ENCODE measurements at regions not wholly inside any gene's neighbourhood (a gene's known extent, or its start where the extent isn't known, plus 50 kb on each side); places are given as distances from the start of the nearest gene placed in this dataset.

DNA sequence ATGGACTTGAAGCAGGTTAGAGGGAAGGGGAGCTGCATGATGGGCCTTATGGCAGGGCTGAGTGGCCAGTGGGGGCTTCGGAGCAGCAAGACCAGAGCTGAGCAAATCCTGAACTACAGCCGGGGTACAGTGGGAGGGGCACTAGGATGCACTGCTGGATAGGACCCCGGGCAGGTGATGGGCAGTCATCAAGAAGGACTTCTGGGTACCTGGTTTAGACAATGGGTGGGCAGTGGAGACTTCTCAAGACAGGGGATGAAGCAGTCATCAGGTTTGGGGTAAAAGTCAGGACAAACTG is 507.4 kb upstream of the MYT1L start:
- CTCF ChIA-PET, result no interaction called here
- Histone ChIP-seq H3K9me2 (ENCODE audit: insufficient read depth) (no peaks in the 10 kb centered on the region), H3K9me3 (ENCODE audit: insufficient read depth, low read depth) (no peaks in the 10 kb centered on the region), H3K4me2 (no peak overlapping the region), H3K36me3 (ENCODE audit: low read depth) (no peaks in the 10 kb centered on the region), H3K79me2 (ENCODE audit: low read depth) (no peaks in the 10 kb centered on the region), H3K4me1 (replicated peaks; ENCODE audit: insufficient read depth) (no peaks in the 10 kb centered on the region), H2AFZ (no peak overlapping the region), H3K27ac (no peak overlapping the region), H3K4me3 (no peak overlapping the region), H4K20me1 (ENCODE audit: insufficient read depth) (no peaks in the 10 kb centered on the region), H3K27me3 (ENCODE audit: insufficient read depth, low read depth) (peaks cover 66% of the 10 kb centered on the region), H3F3A (ENCODE audit: insufficient read depth, low read depth) (no peaks in the 10 kb centered on the region)
- intact Hi-C loops (cut with micrococcal nuclease; ENCODE audit: unreplicated experiment), result no loop called here
- no TSS peak for BruUV-seq (replicated peaks)
- POLR2A ChIA-PET (ENCODE audit: unreplicated experiment), result no interaction called here
- no peak for TF ChIP-seq EZH2 (IDR thresholded peaks at IDR 0.05; ENCODE audit: low read depth)
- TF ChIP-seq, protein P1, sequence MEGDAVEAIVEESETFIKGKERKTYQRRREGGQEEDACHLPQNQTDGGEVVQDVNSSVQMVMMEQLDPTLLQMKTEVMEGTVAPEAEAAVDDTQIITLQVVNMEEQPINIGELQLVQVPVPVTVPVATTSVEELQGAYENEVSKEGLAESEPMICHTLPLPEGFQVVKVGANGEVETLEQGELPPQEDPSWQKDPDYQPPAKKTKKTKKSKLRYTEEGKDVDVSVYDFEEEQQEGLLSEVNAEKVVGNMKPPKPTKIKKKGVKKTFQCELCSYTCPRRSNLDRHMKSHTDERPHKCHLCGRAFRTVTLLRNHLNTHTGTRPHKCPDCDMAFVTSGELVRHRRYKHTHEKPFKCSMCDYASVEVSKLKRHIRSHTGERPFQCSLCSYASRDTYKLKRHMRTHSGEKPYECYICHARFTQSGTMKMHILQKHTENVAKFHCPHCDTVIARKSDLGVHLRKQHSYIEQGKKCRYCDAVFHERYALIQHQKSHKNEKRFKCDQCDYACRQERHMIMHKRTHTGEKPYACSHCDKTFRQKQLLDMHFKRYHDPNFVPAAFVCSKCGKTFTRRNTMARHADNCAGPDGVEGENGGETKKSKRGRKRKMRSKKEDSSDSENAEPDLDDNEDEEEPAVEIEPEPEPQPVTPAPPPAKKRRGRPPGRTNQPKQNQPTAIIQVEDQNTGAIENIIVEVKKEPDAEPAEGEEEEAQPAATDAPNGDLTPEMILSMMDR (conservative IDR thresholded peaks at IDR 0.05), result no peak
- DNase-seq, result no peak

DNA sequence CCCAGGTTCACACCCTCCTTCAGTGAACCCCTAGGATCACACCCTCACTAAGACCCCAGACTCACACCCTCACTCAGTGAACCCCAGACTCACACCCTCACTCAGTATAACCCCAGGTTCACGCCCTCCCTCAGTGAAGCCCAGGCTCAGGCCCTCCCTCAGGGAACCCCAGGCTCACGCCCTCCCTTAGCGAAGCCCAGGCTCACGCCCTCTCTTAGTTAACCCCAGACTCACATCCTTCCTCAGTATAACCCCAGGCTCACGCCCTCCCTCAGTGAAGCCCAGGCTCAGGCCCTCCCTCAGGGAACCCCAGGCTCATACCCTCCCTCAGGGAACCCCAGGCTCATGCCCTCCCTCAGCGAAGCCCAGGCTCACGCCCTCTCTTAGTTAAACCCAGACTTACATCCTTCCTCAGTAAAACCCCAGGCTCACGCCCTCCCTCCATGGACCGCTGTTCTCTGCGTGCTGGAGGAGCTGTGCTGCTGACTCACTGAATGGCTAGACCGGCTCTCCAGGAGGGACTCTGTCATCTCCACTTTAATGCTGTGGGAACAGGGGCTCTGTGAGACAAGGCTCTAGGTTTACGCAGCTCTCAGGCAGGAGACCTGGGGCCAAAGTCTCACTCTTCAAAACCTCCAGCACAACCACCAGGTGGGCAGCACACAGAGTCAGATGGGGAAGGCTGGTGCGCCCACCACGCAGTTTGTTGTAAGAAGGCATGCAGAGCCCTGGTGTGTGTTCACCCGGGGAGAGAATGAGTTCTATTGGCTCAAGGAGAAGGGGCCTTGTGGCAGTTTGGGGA is 506.9 kb upstream of the MYT1L start:
- intact Hi-C loops (cut with micrococcal nuclease; ENCODE audit: unreplicated experiment), result no loop called here
- Histone ChIP-seq H2AFZ (no peak overlapping the region), H3K4me2 (no peak overlapping the region), H3K36me3 (ENCODE audit: low read depth) (no peaks in the 10 kb centered on the region), H3K4me3 (no peak overlapping the region), H3K4me1 (replicated peaks; ENCODE audit: insufficient read depth) (no peaks in the 10 kb centered on the region), H3K27ac (no peak overlapping the region), H3K9me3 (ENCODE audit: insufficient read depth, low read depth) (no peaks in the 10 kb centered on the region), H3F3A (ENCODE audit: insufficient read depth, low read depth) (no peaks in the 10 kb centered on the region), H3K79me2 (ENCODE audit: low read depth) (no peaks in the 10 kb centered on the region), H4K20me1 (ENCODE audit: insufficient read depth) (no peaks in the 10 kb centered on the region), H3K27me3 (ENCODE audit: insufficient read depth, low read depth) (peaks cover 65% of the 10 kb centered on the region), H3K9me2 (ENCODE audit: insufficient read depth) (no peaks in the 10 kb centered on the region)
- POLR2A ChIA-PET (ENCODE audit: unreplicated experiment), result no interaction called here
- TF ChIP-seq EZH2 (IDR thresholded peaks at IDR 0.05; ENCODE audit: low read depth), result no peak
- TF ChIP-seq, protein P1 (conservative IDR thresholded peaks at IDR 0.05), result no peak
- BruUV-seq (replicated peaks), result no TSS peak
- CTCF ChIA-PET, result no interaction called here
- DNase-seq, result no peak

DNA sequence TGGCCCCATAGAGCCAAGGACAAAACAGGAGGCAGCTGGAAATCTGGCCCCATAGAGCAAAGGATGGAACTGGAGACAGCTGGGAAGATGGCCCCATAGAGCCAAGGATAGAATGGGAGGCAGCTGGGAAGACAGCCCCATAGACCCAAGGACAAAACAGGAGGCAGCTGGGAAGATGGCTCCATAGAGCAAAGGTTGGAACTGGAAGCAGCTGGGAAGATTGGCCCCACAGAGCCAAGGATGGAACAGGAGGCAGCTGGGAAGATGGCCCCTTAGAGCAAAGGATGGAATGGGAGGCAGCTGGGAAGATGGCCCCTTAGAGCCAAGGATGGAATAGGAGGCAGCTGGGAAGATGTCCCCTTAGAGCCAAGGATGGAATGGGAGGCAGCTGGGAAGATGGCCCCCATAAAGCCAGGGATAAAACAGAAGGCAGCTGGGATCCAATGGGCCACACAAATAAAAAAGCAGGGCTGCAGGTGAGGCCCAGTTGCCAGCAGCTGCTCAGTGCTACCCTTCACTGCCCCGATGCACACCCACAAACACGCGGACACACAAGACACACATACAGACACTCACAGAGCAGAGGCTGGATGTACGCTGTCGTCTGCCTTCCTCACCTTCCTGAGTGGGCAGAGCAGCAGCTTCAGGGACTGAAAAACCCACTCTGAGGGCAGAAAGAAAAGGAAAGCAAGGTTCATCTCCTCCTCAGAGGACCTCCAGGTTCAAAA is 505.4 kb upstream of the MYT1L start:
- peaks cover 65% of the 10 kb centered on the region for H3K27me3 ChIP-seq (ENCODE audit: insufficient read depth, low read depth)
- intact Hi-C loops (cut with micrococcal nuclease; ENCODE audit: unreplicated experiment), result no loop called here
- CTCF ChIA-PET, result interaction anchor here (0.6 kb wide), 1 partner anchor 103 kb away, joined by 3 read pairs; no protein-coding TSS in a partner anchor
- no peaks in the 10 kb centered on the region for H3K9me2 ChIP-seq (ENCODE audit: insufficient read depth)
- no peak overlapping the region for H3K27ac ChIP-seq
- H3K9me3 ChIP-seq (ENCODE audit: insufficient read depth, low read depth), result no peaks in the 10 kb centered on the region
- no peaks in the 10 kb centered on the region for H4K20me1 ChIP-seq (ENCODE audit: insufficient read depth)
- no TSS peak for BruUV-seq (replicated peaks)
- POLR2A ChIA-PET (ENCODE audit: unreplicated experiment), result no interaction called here
- no peaks in the 10 kb centered on the region for H3F3A ChIP-seq (ENCODE audit: insufficient read depth, low read depth)
- H3K79me2 ChIP-seq (ENCODE audit: low read depth), result no peaks in the 10 kb centered on the region
- H2AFZ ChIP-seq, result no peak overlapping the region
- H3K4me1 ChIP-seq (replicated peaks; ENCODE audit: insufficient read depth), result no peaks in the 10 kb centered on the region
- TF ChIP-seq, protein P1 (conservative IDR thresholded peaks at IDR 0.05), result no peak
- TF ChIP-seq EZH2 (IDR thresholded peaks at IDR 0.05; ENCODE audit: low read depth), result no peak
- H3K4me3 ChIP-seq, result no peak overlapping the region
- H3K36me3 ChIP-seq (ENCODE audit: low read depth), result no peaks in the 10 kb centered on the region
- DNase-seq, result no peak
- no peak overlapping the region for H3K4me2 ChIP-seq

Data from PC-9 (cell line).